ENCODE measurements at regions not wholly inside any gene's neighbourhood (a gene's known extent, or its start where the extent isn't known, plus 50 kb on each side); places are given as distances from the start of the nearest gene placed in this dataset.

DNA sequence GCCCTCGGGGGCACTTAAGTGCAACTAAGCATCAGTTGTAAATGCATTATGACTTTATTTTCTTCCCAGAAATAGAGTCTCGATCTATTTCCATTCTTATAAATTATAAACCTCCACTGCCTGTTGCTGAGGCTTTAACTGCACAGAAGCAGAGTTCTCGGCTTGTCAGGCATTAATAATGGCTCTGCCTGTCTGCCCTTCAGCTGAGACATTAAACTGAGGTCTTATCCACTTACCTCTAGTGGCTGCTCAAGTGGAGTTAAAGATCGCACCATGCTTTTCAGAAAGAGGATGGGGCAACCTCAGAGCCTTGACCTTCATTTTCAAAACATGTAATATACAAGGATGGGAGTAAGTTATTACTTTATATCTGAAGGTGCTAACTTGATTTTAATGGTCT, 597.6 kb upstream of the PRMT6 start:
- Histone ChIP-seq H3K36me3 (ENCODE audit: insufficient read depth, low read length) (no peaks in the 10 kb centered on the region), H3K4me3 (ENCODE audit: low read length) (no peak overlapping the region), H3K4me2 (ENCODE audit: low read depth, low read length, poor library complexity, severe bottlenecking) (no peak overlapping the region), H3K27ac (ENCODE audit: low read length) (no peak overlapping the region), H3K9me2 (replicated peaks; ENCODE audit: insufficient read depth, low read length) (no peaks in the 10 kb centered on the region), H3K27me3 (ENCODE audit: low read length) (no peaks in the 10 kb centered on the region), H3K9me3 (ENCODE audit: low read length) (peaks cover 15% of the 10 kb centered on the region), H3K9ac (ENCODE audit: low read length) (no peak overlapping the region), H4K20me1 (ENCODE audit: insufficient read depth, low read depth, low read length) (no peaks in the 10 kb centered on the region), H3K79me2 (ENCODE audit: low read length) (no peaks in the 10 kb centered on the region), H2AFZ (ENCODE audit: low read length) (no peak overlapping the region), H3K4me1 (ENCODE audit: low read length) (no peaks in the 10 kb centered on the region)
- no peak for DNase-seq

DNA sequence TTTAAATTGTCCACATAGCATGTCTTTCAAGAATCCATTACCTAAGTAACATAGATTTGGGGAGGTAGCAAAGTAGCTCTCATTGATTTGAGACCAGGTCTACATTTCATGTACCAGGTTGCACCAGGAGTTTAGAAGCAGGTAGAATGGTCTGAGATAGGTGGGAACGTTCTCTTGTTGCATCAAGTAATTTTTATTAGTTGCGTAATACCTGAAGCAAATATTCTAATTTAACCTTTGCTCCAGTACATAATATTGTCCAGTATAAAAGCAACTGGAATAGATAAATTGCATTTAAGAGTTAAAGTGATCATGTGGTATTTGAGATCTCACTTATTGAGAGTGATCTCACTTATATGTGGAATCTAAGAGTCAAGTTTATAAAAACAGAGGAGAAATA, 597.1 kb upstream of the PRMT6 start:
- Histone ChIP-seq H3K4me1 (ENCODE audit: low read length) (no peaks in the 10 kb centered on the region), H3K27me3 (ENCODE audit: low read length) (no peaks in the 10 kb centered on the region), H3K4me3 (ENCODE audit: low read length) (no peak overlapping the region), H2AFZ (ENCODE audit: low read length) (no peak overlapping the region), H3K36me3 (ENCODE audit: insufficient read depth, low read length) (no peaks in the 10 kb centered on the region), H3K9me2 (replicated peaks; ENCODE audit: insufficient read depth, low read length) (no peaks in the 10 kb centered on the region), H3K4me2 (ENCODE audit: low read depth, low read length, poor library complexity, severe bottlenecking) (no peak overlapping the region), H3K27ac (ENCODE audit: low read length) (no peak overlapping the region), H3K9me3 (ENCODE audit: low read length) (peaks cover 14% of the 10 kb centered on the region), H3K9ac (ENCODE audit: low read length) (no peak overlapping the region), H4K20me1 (ENCODE audit: insufficient read depth, low read depth, low read length) (no peaks in the 10 kb centered on the region), H3K79me2 (ENCODE audit: low read length) (no peaks in the 10 kb centered on the region)
- no peak for DNase-seq

DNA sequence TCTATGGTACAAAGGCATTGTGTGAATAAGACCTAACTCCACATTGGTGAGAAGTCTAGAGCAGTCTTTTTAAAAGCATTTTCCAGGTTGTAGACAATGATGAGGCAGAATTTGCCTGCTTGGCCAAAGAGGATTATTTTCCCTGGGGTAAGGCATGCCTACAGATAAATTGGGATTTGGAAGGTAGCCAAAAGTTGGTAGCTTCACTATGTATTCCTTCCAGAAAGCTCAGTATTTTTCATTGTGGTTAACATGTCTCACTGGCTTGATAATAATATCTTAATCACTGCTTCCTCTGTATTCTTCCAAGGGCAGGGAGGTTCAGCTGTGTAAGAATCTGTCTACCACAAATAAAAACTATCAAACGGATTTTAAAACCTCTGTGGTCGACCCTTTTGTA, 590.8 kb upstream of the PRMT6 start:
- peaks cover 34% of the 10 kb centered on the region for H3K9me3 ChIP-seq (ENCODE audit: low read length)
- no peak overlapping the region for H2AFZ ChIP-seq (ENCODE audit: low read length)
- no peak overlapping the region for H3K4me3 ChIP-seq (ENCODE audit: low read length)
- H3K79me2 ChIP-seq (ENCODE audit: low read length) = no peaks in the 10 kb centered on the region
- no peak for DNase-seq
- H4K20me1 ChIP-seq (ENCODE audit: insufficient read depth, low read depth, low read length) = no peaks in the 10 kb centered on the region
- no peaks in the 10 kb centered on the region for H3K36me3 ChIP-seq (ENCODE audit: insufficient read depth, low read length)
- no peaks in the 10 kb centered on the region for H3K4me1 ChIP-seq (ENCODE audit: low read length)
- no peaks in the 10 kb centered on the region for H3K27me3 ChIP-seq (ENCODE audit: low read length)
- H3K9ac ChIP-seq (ENCODE audit: low read length) = no peak overlapping the region
- no peaks in the 10 kb centered on the region for H3K9me2 ChIP-seq (replicated peaks; ENCODE audit: insufficient read depth, low read length)
- no peak overlapping the region for H3K4me2 ChIP-seq (ENCODE audit: low read depth, low read length, poor library complexity, severe bottlenecking)
- no peak overlapping the region for H3K27ac ChIP-seq (ENCODE audit: low read length)

DNA sequence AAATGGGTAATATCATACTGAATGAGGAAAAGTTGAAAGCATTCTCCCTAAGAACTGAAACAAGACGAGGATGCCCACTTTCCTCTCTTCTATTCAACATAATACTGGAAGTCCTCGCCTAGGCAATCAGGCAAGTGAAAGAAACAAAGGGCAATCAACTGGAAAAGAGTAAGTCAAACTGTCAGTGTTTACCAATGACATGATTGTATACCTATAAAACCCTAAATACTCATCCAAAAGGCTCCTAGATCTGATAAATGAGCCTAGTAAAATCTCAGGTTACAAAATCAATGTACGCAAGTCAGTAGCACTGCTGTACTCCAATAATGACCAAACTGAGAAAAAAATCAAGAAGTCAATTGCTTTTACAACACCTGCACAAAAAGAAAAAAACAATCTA, 575.8 kb upstream of the PRMT6 start:
- Histone ChIP-seq H3K79me2 (ENCODE audit: low read length) (no peaks in the 10 kb centered on the region), H3K27ac (ENCODE audit: low read length) (no peak overlapping the region)

DNA sequence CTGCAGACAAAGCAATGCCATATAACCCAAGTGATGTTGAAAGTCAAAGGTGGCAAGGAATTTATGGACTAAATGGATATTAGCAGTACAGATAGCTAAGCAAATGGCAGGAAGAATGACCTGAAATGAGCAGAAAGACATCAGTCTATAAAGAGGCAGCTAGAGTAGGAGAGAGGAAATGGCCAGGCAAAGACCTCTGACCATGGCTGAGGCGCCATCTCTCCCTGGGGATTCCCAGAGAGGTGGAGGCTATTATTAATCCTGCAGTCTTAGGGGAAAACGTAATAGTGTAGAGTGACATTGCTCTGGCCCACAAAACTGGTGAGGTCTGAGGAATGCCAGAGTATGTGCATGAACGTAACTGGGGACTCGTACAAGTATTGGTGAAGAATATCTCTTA, 563.6 kb upstream of the PRMT6 start:
- no peak overlapping the region for H3K27ac ChIP-seq (ENCODE audit: low read length)
- H3K79me2 ChIP-seq (ENCODE audit: low read length) = no peaks in the 10 kb centered on the region
- peaks cover 13% of the 10 kb centered on the region; the same call in 1 of the 2 replicates for H3K9me3 ChIP-seq (ENCODE audit: low read length)
- no peak overlapping the region for H3K4me2 ChIP-seq (ENCODE audit: low read depth, low read length, poor library complexity, severe bottlenecking)
- H3K36me3 ChIP-seq (ENCODE audit: insufficient read depth, low read length) = no peaks in the 10 kb centered on the region
- no peak for DNase-seq
- H3K9me2 ChIP-seq (replicated peaks; ENCODE audit: insufficient read depth, low read length) = no peaks in the 10 kb centered on the region
- no peaks in the 10 kb centered on the region for H3K4me1 ChIP-seq (ENCODE audit: low read length)
- H2AFZ ChIP-seq (ENCODE audit: low read length) = no peak overlapping the region
- no peaks in the 10 kb centered on the region for H4K20me1 ChIP-seq (ENCODE audit: insufficient read depth, low read depth, low read length)
- no peaks in the 10 kb centered on the region for H3K27me3 ChIP-seq (ENCODE audit: low read length)
- no peak overlapping the region for H3K9ac ChIP-seq (ENCODE audit: low read length)
- H3K4me3 ChIP-seq (ENCODE audit: low read length) = no peak overlapping the region

More for the DNA sequence above, 575.8 kb upstream of the PRMT6 start:
- Histone ChIP-seq H2AFZ (ENCODE audit: low read length) (no peak overlapping the region), H4K20me1 (ENCODE audit: insufficient read depth, low read depth, low read length) (no peaks in the 10 kb centered on the region), H3K4me2 (ENCODE audit: low read depth, low read length, poor library complexity, severe bottlenecking) (no peak overlapping the region), H3K4me3 (ENCODE audit: low read length) (no peak overlapping the region), H3K4me1 (ENCODE audit: low read length) (no peaks in the 10 kb centered on the region), H3K9me3 (ENCODE audit: low read length) (peaks cover 22% of the 10 kb centered on the region), H3K9ac (ENCODE audit: low read length) (no peak overlapping the region), H3K9me2 (replicated peaks; ENCODE audit: insufficient read depth, low read length) (no peaks in the 10 kb centered on the region), H3K27me3 (ENCODE audit: low read length) (no peaks in the 10 kb centered on the region), H3K36me3 (ENCODE audit: insufficient read depth, low read length) (no peaks in the 10 kb centered on the region)
- no peak for DNase-seq

DNA sequence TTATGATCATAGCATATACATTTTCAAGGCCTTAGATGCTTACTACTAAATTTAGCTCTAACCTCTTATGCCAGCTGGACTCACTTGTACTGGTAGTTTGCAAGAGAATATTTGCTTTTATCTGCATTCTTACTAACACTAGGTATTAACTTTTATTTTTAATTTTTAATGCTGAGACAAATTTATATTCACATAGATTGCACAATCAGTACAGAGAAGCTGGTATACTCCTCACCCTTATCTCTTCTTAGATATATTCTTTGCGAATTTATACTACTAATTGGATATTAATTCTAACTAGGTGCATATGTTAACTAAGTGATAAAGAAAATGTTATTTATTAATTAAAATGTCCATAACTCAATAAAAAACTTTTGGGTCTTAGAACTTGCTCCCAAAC, 561.8 kb upstream of the PRMT6 start:
- H2AFZ ChIP-seq (ENCODE audit: low read length) = no peak overlapping the region
- H4K20me1 ChIP-seq (ENCODE audit: insufficient read depth, low read depth, low read length) = no peaks in the 10 kb centered on the region
- no peak overlapping the region for H3K4me2 ChIP-seq (ENCODE audit: low read depth, low read length, poor library complexity, severe bottlenecking)
- H3K36me3 ChIP-seq (ENCODE audit: insufficient read depth, low read length) = no peaks in the 10 kb centered on the region
- no peaks in the 10 kb centered on the region for H3K79me2 ChIP-seq (ENCODE audit: low read length)
- H3K27me3 ChIP-seq (ENCODE audit: low read length) = no peaks in the 10 kb centered on the region
- peaks cover 10% of the 10 kb centered on the region; the same call in 1 of the 2 replicates for H3K9me3 ChIP-seq (ENCODE audit: low read length)
- H3K9ac ChIP-seq (ENCODE audit: low read length) = no peak overlapping the region
- H3K4me3 ChIP-seq (ENCODE audit: low read length) = no peak overlapping the region
- no peak overlapping the region for H3K27ac ChIP-seq (ENCODE audit: low read length)
- H3K4me1 ChIP-seq (ENCODE audit: low read length) = no peaks in the 10 kb centered on the region
- no peaks in the 10 kb centered on the region for H3K9me2 ChIP-seq (replicated peaks; ENCODE audit: insufficient read depth, low read length)
- no peak for DNase-seq

DNA sequence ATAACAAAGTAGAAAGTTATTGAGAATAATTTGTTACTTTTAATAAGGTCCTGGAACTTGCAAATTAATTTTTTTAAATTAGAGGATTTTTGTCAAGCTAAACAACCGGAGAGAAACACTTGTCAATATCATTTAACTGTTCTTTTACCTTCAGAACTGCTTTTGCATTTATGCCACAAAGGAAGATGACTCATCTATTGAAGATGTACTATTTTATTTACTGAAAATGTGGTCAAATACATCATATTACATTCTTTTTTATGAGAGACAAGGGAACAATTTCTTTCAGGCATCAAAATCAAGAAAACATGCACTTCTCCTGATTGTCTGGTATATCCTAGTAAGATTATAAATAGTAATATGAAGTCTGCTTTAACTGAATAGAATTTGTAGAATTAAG, 558.2 kb upstream of the PRMT6 start:
- no peaks in the 10 kb centered on the region for H3K4me1 ChIP-seq (ENCODE audit: low read length)
- H3K4me3 ChIP-seq (ENCODE audit: low read length) = no peak overlapping the region
- H3K36me3 ChIP-seq (ENCODE audit: insufficient read depth, low read length) = no peaks in the 10 kb centered on the region
- H2AFZ ChIP-seq (ENCODE audit: low read length) = no peak overlapping the region
- no peak overlapping the region for H3K27ac ChIP-seq (ENCODE audit: low read length)
- no peak overlapping the region for H3K4me2 ChIP-seq (ENCODE audit: low read depth, low read length, poor library complexity, severe bottlenecking)
- H3K27me3 ChIP-seq (ENCODE audit: low read length) = no peaks in the 10 kb centered on the region
- H4K20me1 ChIP-seq (ENCODE audit: insufficient read depth, low read depth, low read length) = no peaks in the 10 kb centered on the region
- no peak overlapping the region for H3K9ac ChIP-seq (ENCODE audit: low read length)
- H3K9me2 ChIP-seq (replicated peaks; ENCODE audit: insufficient read depth, low read length) = no peaks in the 10 kb centered on the region
- H3K9me3 ChIP-seq (ENCODE audit: low read length) = no peaks in the 10 kb centered on the region; the same call in 1 of the 2 replicates
- DNase-seq = no peak
- H3K79me2 ChIP-seq (ENCODE audit: low read length) = no peaks in the 10 kb centered on the region

DNA sequence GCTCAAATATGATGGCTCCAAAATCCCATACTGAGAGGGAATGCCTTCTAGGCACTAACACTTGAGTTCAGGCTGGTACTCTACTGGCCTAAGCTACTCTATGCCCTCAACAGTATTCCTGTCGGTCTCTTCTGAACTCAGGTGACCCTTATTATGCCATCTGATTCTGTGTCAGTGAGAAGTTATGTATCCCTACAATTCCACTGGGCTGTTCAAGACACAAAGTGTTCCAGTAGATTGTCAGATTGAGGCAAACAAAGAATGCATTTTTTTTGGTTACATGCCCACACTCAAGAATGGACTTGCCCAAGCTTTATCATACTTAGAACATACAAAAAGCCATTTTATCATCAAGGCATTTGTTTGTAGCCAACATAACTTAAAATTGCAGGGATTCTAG, 553.8 kb upstream of the PRMT6 start:
- Histone ChIP-seq H3K36me3 (ENCODE audit: insufficient read depth, low read length) (no peaks in the 10 kb centered on the region), H3K9ac (ENCODE audit: low read length) (no peak overlapping the region), H3K4me3 (ENCODE audit: low read length) (no peak overlapping the region), H3K9me2 (replicated peaks; ENCODE audit: insufficient read depth, low read length) (no peaks in the 10 kb centered on the region), H3K4me2 (ENCODE audit: low read depth, low read length, poor library complexity, severe bottlenecking) (no peak overlapping the region), H2AFZ (ENCODE audit: low read length) (no peak overlapping the region), H3K27ac (ENCODE audit: low read length) (no peak overlapping the region), H3K27me3 (ENCODE audit: low read length) (no peaks in the 10 kb centered on the region), H3K4me1 (ENCODE audit: low read length) (no peaks in the 10 kb centered on the region), H3K79me2 (ENCODE audit: low read length) (no peaks in the 10 kb centered on the region), H3K9me3 (ENCODE audit: low read length) (no peaks in the 10 kb centered on the region; the same call in 1 of the 2 replicates), H4K20me1 (ENCODE audit: insufficient read depth, low read depth, low read length) (no peaks in the 10 kb centered on the region)
- DNase-seq = no peak

DNA sequence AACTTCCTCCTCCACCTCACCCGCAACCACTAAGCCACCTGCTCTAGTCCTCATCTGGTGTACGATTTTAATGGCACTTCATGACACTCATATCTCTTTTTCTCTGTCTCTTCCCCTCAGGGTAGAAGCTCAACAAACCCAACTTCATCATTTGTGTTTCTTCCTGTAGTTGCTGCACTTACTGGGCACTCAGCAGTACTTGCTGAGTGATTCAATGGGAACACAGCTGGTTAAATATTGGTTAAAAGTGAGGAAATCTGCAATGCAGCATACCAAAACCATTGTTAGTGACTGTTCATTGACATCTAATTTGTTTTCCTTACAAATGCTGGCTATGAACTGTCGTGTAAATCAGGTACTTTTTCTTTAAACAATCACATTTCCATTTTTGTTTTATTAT, 541.1 kb upstream of the PRMT6 start:
- no peaks in the 10 kb centered on the region for H3K79me2 ChIP-seq (ENCODE audit: low read length)
- H3K4me2 ChIP-seq (ENCODE audit: low read depth, low read length, poor library complexity, severe bottlenecking) = no peak overlapping the region
- no peak overlapping the region for H3K9ac ChIP-seq (ENCODE audit: low read length)
- H3K36me3 ChIP-seq (ENCODE audit: insufficient read depth, low read length) = no peaks in the 10 kb centered on the region
- H3K9me3 ChIP-seq (ENCODE audit: low read length) = peaks cover 20% of the 10 kb centered on the region
- no peak for DNase-seq
- no peaks in the 10 kb centered on the region for H4K20me1 ChIP-seq (ENCODE audit: insufficient read depth, low read depth, low read length)
- H3K4me3 ChIP-seq (ENCODE audit: low read length) = no peak overlapping the region
- H3K4me1 ChIP-seq (ENCODE audit: low read length) = no peaks in the 10 kb centered on the region
- no peaks in the 10 kb centered on the region for H3K27me3 ChIP-seq (ENCODE audit: low read length)
- no peak overlapping the region for H3K27ac ChIP-seq (ENCODE audit: low read length)
- H3K9me2 ChIP-seq (replicated peaks; ENCODE audit: insufficient read depth, low read length) = no peaks in the 10 kb centered on the region
- H2AFZ ChIP-seq (ENCODE audit: low read length) = no peak overlapping the region

All from Karpas-422 (cell line).